ENCODE measurements at regions not wholly inside any gene's neighbourhood (a gene's known extent, or its start where the extent isn't known, plus 50 kb on each side); places are given as distances from the start of the nearest gene placed in this dataset.

DNA sequence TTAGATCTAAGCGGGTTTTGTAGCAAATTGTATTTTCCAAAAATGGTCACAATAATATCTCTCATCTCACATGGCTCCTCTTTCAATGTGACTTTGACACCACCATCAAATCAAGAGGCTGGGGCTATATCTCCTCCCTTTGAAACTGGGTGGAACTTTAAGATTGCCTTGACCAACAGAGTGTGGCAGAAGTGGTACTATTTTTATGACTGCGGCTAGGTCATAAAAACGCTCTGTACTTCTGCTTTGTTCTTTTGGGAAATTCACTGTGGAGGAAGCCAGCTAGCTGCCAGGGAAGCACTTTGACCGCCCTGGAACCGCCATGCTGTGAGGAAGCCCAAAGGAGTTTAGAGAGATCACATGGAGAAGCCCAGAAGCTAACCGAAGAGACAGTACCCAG is 50.7 kb upstream of the ACOT11 start:
- DNase-seq (ENCODE audit: low read depth), result no peak

DNA sequence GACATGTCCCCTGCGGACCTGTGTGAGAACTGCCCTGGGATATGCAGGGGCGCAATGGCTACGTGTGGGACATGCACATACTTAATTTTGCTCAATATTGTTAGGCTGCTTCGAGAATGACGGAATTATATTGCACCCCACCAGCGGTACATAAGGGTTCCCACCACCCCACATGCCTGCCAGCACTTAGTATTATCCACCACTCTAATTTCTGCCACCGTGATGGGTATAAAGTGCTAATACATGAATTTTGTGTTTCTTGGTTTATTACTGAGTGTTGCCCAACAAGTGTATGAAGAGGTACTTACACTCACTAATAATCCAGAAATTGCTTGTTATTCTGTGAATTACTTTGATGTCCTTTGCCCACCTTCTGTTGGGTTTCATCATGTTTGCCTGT is 52.1 kb upstream of the ACOT11 start:
- no peak for DNase-seq (ENCODE audit: low read depth)

DNA sequence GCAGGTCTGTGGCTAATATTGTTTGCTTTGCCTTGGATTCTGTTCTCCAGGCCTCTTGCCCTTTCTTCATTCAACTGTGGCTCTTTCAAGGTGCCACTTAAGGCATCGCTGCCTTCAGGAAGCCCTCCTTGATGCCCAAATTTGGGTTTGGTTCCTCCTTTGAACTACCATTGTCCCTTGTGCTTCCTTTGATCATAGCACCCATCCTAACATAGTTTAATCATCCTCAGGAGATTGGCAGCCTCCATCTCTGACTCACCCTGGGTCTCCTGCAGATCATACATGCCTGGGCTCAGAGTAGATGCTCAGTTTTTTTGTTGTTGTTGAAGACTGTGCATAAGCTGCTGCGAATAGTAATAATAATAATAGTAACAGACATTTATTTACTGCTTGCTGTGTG is 54.4 kb upstream of the ACOT11 start:
- no peak for DNase-seq (ENCODE audit: low read depth)

DNA sequence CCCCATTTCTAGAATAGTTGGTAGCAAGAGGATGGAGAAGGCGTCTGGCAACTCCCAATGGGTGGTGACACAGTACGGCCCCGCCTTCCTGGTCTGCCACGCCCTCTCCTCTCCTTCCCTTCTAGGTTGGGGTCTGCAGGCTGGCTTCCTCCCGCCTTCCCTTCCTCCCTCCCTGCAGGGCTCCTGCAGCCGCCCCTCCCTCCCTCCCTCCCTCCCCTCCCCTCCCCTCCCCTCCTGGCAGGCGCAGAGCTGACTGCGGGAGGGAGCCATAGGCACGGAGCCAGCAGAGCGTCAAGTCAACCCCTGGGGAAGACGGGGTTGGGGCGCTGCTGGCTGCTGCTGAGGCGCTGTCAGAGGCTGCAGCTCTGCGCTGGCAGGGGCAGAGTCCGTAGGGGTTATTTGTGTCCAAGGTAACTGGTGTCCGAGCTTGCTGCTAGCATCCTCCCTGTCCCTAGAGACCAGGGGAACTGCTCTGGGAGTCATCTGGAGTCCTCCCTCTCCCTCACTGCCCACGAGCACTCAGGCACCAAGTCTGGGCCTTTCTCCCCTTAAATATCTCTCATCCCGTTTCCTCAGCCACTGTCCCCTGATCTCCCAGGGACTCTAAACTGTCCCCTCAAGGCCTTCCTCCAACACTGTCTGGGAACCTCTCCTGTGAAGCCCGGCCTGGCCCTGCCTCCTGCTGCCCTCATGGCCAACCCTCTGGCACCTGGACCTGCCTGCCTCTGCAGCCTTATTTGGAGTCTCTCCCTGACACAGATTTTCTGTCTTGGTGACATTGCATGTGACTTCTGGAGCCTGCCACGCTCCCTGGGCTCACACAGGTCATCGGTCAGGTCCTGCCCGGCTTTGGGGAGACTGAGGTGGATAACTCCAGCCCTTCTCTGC is 57.4 kb upstream of the ACOT11 start:
- no peak for DNase-seq (ENCODE audit: low read depth)

DNA sequence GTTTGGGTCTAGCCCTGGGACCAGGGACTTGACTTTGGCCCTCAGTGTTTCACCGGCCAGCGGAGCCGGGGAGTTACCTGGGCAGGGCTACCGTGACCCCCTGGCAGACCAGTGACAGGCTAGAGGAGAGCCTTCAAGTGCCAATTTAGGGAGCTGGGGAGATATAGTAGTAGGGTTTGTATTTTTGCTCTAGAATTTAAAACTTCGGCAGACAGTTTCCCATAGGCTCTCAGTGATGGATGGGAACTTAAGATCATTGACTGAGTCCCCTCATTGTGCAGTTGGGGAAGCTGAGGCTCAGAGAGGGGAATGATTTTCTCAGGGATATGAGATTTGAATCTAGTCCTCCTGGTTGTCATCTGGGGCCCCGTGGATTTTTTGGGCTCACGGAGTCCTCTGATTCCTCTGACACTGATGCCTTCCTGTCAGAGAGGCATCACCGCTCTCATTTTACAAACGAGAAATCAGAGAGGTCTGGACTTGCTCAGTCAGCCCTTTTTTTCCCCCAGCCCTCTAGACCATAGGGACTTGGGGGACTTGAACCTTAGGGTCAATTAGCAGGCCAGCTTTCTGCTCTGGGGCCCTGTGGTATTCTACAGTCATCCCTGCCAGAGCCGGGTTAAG is 58.3 kb upstream of the ACOT11 start:
- no peak for DNase-seq (ENCODE audit: low read depth)

DNA sequence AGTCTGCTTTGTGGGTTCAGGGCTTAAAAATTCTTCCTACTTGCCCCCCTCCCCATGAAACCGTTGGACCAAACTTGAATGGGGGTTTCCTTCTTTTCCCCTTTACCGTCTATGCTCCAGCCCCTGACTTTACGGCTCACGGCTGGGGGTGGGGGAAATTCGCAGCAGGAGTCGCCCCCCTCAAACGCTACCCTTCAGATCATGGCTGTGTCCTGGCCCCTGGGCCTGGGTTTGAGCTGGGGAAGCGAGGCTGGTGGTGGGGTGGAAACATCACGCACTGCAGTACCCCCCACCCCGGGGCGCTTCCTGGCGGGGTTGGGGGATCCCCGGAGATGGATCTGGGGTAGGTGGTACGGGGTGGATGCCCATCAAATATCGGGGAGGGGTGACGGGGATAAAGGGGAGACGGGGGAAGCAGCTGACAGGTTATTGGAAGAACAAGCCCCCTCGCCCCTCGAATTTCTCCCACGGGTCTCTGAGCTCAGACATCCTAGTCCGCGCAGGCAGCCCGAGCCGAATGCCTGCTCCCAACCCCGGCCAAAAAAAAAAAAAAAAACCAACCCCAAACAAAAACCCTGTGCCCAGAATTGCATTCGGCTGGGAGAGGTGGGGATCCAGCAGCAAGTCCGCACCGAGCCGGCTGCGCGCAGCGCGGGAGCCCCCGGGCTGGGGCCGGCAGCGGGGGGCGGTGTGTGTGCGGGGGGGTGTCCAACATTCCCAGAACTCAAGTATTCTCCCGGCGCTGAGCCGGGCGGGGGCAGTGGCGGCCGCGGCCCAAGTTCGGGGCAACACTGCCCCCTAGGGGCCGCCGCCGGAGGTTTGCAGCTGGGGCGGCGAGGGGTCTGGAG is 59.0 kb upstream of the ACOT11 start:
- peak; percentile 54 for DNase-seq (ENCODE audit: low read depth)

DNA sequence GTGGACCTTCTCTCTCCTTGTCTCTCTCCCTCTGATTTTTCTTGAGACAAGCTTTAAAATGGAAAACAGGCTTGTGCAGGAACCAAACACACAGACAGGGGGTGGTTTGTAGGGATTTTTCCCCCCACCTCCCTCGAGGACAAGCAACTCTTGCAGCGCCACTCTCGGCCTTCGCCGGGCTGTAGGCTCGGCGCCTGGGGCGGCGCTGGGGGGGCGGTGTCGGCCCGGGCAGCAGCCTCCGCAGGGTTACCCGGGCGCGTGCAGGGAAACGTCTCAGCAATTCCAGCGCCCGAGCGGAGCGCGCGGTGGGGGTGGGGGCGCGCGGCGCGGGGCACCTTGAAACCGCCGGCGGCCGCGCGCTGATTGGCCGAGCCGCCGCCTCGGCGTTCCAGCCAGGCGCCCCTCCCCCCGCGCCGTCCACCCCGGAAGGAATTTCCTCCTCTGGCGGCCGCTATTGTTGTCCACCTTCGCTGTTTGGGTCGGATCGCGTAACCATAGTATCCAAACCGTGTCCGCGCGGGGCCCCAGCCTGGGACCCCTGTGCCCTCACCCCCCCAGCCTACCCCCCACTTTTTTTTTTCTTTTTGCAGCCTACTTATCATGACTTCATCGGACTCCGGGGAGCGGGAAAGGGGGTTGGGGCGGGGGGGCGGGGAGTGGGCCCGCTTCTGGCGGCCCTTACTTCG is 59.8 kb upstream of the ACOT11 start:
- peak; percentile 68 for DNase-seq (ENCODE audit: low read depth)

DNA sequence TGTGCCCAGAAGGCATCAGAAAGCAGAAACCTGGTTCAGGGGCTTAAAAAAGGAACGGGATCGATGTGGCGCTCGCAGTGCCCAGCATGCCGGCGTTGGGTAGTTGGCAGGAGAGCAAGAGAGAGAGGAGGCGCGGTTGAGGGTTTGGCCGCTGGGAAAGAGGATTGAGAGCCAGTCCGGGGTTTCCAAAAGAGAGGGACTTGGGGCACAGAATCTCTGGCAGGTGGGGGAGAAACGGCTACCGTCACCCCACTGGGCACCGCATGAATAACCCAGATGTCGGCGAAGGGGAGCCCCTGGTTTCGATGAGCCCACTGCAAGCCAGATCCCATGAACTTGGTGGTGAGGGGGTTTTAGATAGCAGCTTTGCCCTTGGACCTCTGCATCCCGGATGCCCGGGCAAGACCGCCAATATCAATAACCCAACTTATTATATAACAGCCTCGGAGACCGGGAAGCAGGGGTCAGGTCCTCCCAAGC is 60.4 kb upstream of the ACOT11 start:
- no peak for DNase-seq (ENCODE audit: low read depth)

DNA sequence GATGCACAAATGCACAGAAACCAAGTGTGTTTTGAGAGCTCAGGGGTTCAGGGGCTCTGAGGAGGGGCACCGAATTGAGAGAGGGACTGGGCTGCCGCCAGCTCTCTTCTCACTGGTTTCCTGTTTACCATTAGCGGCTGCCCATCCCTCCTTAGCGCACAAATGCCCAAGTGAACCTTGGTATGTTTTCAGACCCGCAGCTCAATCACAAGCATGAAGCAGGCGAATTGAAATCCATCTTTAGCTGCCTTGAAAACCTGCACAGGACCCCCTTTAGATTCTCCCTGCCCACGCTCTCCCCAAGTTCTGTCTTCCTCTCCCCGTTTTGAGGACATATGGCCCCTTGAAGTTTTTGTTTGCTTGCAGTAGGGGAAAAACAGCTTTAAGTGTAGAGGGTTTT is 61.1 kb upstream of the ACOT11 start:
- DNase-seq (ENCODE audit: low read depth), result no peak

DNA sequence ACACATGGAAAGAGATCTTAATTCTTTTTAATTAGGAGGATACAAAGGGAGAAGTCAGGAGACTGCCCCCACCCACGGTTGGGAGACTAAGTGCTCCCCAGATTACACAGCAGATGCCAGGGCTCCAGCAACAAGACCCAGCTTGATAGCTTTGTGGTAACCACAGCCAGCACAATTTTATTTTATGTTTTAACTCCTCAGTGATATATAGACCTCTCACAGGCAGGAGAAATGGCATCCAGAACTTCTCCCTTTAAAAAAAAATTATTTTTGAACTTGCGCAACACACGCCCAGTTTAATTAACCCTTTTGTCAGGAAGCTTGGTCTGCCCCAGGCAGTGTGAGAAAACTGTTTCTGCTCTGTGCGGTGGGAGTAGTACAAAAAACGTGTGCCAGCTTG is 62.6 kb upstream of the ACOT11 start:
- no peak for DNase-seq (ENCODE audit: low read depth)

DNA sequence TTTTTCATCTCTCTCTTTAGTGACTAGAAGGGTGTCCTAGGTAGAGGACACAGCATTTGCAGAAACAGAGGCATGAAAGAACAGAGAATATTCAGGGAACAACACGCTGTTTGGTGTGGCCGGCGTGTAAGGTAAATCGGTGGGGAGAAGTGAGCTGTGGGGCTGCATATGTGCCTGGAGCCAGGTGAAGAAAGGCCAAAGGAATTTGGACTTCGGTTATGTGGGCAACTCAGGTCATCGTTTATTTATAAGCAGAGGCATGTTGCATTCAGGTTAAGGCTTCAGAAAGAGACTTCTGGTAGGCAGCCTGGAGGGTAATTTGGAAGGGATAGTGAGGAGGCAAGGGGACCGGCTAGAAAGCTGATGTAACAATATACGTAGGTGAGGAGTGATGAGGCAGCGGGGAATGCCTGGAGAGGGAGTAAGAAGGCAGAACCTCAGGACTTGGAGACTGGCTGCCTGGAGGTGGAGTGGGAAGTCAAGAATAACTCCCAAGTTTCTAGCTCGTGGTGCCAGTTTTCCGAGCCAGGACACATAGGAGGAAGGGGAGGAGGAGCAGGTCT is 64.1 kb upstream of the ACOT11 start:
- no peak for DNase-seq (ENCODE audit: low read depth)

DNA sequence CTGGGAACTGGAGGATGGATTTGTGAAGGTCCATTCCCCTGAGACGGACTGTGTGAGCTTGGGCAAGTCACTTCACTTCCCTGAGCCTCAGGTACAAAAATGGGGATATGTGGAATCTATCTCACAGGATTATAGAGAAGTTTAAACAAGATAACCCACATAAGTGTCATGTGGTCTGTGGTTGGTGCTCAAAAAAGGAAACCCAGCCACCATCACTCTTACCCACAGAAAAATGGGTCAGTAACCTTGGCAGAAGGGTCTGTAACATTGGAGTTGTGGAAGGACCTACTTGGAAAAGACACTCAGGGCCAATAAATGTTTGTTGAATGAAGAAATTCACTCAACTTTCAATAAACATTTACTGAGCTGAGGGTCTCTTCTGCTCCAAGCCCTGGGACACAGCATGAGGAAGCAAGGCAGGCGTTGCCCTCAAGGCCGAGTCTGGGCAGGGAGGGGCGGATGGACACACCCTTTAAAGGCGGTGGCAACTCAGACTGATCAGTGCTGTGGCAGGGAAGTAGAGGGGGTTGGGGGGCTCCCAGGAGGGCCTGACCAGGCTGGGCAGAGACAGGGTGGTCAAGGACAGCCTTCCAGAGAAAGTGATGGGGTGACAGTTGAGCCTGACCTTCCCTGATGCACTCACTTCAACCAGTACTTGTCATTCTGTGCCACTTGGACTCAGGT is 66.7 kb upstream of the ACOT11 start:
- no peak for DNase-seq (ENCODE audit: low read depth)

DNA sequence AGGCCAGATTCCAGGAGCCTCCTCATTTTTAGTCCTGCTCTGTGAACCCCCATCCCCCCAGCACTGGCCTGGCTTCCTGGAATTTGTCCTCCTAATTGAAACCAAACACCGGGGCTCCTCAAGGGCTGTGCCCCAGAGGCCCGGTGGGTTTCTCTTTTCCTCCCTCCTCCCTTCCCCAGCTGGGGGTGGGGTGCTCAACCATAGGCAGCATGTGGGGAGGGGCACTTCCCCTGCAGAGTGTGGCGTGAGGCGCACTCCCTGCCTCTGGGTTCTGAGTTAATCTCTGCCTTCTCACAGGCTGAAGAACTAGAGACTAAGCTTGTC is 67.5 kb upstream of the ACOT11 start:
- no peak for DNase-seq (ENCODE audit: low read depth)

DNA sequence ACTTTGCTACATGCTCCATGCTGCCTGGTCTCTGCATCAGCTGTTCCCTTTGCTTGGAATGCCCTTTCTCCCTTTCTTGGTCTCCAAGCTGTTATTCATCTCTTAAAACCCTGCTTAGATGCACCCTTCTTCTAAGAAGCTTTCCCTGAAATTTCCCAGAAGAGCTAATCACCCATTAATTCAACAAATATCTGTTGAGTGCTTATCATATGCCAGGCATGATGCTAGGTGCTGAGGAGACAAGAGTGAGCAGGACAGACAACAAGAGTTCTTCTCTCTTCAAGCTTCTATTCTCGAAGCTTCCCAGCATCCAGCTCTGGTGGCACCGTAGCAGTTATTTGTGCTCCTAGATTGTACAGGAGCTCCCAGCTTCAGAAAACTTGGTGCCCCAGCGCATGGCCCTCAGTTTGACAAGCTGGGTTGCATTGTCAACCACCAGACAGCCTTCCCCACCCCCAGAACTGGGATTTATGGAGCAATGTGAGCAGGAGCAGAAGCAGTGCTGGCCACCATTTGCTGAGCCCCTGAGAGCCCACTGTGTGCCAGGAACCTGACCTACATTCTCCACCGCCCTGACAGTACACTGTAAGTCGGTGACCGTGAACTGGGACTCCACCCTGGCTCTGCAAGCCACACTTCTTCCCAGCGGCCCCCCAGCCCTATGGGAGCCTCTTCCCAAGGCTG is 68.0 kb upstream of the ACOT11 start:
- DNase-seq (ENCODE audit: low read depth), result no peak

DNA sequence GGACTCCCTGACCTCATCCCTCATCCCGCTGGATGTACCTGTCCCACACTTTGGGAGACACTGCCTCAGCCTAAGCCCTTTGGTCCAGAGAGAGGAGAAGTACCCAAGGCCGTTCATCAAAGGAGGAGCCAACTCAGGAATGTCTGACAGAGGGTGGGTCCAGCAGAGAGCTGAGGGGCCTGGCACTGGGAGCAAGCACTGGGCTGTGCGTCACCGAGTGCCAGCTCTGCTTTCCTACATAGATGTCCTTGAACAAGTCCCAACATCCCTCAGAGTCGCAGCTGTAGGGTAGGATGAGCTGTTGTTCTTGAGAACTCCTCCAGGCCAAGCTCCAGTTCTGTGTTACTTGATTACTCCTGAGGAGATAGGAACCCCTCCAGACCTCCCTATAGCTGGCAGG is 68.8 kb upstream of the ACOT11 start:
- DNase-seq (ENCODE audit: low read depth), result no peak

DNA sequence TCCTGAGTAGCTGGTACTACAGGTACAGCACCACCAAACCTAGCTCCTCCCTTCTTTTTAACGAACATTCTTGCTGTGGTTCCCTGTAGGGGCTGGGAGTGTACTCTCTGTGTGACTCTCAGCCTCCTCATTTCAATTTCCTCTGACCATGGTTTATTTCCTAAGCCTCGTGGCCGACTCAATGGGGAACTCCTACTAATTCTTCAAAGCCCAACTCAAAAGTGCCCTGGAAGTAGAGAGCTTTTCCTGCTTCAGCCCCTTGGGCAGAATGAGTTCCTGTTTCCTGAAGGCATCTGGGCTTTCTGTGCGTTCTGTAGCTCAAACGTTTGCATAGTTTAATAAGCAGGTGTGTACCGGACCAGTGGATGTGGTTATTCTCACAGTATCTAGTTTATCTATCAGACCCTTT is 70.9 kb upstream of the ACOT11 start:
- no peak for DNase-seq (ENCODE audit: low read depth)

DNA sequence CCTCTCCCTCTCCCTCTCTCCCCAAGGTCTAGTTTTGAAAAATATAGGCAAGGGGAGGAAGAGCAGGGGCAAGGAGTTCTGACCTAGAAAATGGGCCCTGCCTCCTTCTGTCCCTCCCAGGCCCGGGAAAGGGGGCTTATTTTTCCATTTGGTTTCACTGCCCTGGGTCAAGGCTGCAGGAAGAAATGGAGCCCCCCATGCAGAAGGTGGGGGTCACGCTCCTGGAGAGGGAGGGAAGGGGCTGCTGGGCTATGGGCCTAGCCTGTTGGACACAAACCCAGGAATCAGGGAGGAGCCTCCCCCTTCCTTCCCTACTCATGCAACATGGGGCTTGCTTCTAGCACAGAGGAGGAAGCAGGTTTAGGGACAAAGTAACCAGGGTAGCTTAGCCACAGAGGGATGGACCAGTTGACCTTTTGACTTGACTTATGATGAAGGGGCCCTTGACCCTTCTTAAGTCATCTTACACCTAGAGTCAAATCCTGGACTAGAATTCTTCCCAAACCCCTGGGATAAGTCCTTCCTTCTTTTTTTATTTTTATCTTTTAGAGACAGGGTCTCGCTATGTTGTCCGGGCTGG is 70.4 kb upstream of the SSBP3 start:
- DNase-seq (ENCODE audit: low read depth), result no peak

DNA sequence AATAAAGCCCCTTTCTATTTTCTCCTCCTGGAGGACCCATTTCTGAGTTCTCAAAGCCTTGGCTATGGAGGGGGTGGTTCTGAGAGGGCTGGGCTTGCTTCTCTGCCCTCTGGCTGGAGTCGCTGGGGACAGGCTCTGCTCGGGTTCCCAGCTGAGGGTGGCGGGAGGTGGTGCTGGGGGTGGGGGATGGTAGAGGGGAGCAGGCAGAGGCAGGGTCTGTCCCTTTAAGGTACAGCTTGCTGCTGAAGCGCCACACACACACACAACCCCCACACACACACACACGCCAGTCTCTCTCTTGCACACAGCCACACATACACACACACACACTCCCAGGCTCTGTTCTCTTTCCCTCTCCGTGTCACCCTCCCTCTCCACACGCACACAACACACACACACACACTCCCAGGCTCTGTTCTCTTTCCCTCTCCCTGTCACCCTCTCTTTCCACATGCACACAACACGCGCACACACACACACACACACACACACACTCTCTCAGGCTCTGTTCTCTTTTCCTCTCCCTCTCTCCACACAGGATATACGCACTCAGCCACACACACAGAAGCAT is 69.8 kb upstream of the SSBP3 start:
- no peak for DNase-seq (ENCODE audit: low read depth)

DNA sequence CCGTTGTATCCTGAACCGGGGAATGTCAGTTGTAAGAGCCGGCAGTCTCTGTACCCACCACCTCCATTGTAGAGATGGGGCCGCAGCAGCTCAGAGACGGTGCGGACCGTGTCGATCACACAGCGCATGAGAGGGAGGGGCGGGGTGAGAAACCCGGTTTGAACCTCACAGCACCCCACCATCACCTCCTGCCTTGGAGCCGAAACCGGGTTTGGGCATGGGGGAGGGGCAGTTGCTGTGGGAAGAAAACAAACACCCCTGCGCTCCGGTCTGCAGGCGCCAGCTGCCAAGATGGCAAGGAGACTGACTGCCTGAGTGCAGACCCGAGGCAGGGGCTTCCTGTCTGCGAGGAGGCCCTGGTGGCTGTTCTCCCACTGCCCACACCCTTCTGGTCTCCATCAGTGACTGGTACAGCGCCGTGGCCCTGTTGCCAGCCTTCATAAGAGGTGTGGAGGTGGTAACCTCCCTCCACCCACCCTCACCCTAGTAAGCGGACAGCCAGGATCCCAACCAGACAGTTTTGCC is 69.2 kb upstream of the SSBP3 start:
- DNase-seq (ENCODE audit: low read depth), result no peak
